ENCODE measurements at regions not wholly inside any gene's neighbourhood (a gene's known extent, or its start where the extent isn't known, plus 50 kb on each side); places are given as distances from the start of the nearest gene placed in this dataset.

DNA sequence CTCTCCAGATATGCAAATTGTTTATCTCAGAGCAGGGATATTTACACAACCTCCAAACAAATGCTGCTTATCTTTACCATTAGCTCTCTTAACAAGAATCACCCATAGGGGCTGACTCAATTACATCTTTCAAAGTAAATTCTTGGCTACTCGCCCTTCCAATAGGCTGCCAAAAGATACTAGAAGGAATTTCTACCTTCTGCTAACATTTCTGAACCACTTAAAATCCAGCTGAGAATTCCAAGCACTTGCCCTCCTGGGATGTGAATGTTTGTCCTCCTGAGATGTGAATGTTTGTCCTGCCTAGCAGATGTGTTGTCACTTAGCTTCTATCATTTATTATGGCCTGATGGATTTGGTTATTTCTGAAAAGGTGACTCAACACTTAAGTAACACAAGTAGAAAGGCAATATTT lies 388.0 kb downstream of the GJA1 start:
- no peak for DNase-seq (ENCODE audit: low read depth in 3 of 3)

DNA sequence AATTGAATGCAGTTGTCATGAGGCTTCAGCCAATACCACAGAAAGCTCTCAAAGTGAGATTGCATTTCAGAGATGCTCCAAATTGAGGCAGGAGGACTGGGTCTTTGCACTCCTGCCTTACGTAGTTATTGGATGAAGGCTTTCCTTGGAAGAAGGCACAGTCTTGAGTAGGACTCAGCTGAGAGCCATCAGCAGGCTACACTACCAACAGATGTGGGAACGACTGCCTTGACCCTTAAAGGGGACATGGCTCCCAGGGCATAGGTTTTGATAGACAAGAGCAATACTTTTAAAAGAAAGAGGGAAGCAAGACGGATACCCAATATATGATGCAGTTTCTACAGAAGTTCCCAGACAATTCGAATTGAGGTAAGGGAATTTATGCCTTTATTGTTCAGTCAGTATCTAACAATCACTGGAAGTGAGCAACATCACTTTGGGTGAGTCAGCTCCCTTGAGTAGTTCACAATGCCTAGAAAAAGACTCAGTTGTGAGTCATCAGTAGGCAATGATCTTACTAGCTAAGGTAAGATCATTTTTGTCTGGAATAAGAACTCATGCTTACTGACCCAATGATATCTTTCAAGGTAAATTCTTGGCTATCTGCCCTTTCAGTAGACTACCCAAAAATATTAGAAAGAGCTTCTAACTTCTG lies 390.8 kb downstream of the GJA1 start:
- DNase-seq (ENCODE audit: low read depth in 3 of 3): no peak

DNA sequence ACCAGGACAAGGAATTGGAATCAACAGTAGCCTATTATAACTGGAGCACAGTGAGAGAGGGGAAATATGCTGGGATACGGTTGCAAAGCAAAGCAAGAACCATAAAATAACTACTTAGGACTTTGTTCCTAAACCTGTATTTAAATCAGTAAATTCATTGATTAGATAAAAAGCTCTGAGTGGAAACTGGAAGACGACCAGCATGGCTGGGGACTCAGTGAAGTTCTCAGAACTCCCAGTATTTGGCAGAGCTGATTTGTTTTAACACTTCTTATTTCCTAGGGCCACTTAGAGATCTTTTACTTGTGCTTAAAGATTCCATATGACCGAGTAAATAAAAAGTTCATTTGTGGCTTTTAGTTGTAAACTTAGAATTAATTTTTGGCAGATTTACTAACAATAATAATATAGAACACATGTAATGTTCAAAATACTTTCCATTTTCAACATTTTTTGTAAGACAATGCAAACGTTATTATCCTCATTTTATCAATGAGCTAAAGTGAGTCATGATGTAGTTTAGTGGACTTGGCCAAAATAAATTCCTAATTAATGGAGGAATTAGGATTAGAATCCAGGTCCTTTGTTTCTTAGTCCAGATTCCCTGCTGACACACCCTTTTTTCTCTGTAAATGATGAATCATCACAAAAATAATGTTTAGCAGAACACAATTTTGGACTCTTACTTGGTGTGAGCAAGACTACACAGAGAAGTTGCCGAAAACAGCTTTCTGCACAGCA lies 392.9 kb downstream of the GJA1 start:
- no peak for DNase-seq (ENCODE audit: low read depth in 3 of 3)

DNA sequence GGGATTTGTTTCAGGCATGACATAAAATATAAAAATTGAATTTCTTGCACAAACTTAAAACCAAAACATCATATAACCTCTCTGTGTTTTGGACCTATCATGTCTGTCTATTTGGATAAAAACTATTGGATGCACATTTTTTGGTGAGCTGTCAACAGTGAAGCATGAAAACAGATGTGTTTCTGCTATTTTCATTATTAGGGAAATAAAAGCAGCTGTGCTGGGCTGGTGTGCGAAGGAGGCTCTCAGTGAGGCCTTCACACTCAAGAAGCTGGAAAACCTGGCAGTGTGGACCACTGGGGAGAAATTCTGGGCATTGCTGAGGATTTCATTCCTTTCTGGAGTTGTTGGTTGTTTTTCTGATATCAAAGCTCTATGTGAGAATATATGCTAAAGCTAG lies 395.3 kb downstream of the GJA1 start:
- no peak for DNase-seq (ENCODE audit: low read depth in 3 of 3)

DNA sequence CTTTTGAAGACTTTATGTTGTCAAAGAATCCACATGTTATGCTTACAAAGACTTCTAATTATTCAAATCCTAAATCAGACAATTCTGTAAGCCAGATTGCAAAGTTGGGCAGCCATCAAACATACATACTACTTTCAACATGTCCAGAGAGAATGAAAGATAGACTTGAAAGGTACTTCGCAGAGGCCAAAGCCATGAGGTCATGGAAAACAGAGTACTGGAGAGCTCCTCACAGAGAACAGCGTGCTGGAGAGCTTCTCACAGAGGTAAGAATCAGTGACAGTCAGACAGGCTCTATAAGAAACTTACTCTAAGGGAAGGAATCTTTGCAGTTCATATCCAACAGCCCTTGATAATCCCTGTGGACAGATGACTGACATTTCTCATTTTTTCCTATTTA lies 400.2 kb downstream of the GJA1 start:
- DNase-seq (ENCODE audit: low read depth in 3 of 3): no peak

DNA sequence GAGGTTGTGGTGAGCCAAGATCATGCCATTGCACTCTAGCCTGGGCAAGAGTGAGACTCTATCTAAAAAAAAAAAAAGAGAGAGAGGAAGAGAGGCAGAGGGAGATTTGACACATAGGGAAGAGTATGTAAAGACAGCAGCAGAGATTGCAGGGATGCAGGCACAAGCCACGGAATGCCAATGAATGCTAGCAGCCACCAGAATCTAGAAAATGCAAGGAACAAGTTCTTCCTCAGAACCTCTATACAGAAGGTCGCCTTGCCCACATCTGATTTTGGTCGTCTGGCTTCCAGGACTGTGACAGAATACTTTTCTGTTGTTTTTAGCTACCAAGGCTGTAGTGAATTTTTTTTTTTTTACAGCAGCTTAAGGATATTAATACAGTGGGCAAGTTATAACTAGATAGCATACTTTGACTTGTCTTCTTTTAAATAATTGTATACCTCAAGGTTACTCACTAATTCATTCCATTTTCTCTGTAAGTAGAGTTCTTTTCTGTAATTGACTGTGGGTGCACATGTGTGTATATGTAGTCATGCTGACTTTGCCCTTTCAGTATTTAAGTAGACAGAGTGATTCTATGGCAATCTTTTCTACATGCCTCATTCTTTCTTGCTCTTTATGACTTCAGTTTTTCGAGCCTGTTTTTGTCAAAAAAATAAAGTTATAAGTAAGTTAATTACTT lies 402.2 kb downstream of the GJA1 start:
- no peak for DNase-seq (ENCODE audit: low read depth in 3 of 3)

DNA sequence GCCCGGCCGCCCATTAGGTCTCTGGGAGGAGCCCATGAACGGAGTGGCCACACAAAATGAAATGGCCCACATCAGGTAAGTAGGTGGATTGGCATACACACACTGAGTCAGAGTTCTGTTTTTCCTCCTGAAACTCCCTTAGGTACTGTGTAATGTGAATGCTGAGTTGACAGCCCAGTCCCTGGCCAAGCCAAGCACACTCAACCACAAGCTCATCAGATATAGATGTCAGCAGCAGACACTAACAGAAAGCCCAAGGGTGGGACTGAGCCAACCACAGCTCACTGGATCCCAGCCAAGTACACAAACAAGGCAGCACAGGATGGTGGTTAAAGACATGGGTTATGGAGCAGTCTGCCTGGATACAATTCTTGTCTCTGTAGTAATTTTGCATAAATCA lies 403.4 kb downstream of the GJA1 start:
- no peak for DNase-seq (ENCODE audit: low read depth in 3 of 3)

DNA sequence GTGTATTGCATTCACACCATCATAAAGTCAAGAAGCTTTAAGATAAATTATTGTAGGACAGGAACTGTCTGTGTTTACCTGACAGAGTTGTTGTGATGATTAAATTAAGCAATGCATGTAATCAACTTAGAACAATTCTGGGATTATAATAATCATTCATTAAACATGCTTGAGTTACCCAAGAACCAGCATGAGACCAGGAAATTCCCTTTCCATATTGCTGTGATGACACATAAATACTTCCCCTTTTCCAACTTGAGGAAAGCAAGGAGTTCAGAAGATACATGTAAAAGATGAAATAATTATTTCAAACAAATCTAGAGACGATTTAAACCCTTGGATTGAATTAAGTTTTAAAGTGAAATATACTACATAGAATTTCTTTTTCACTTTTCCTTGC lies 404.4 kb downstream of the GJA1 start:
- DNase-seq (ENCODE audit: low read depth in 3 of 3): no peak

DNA sequence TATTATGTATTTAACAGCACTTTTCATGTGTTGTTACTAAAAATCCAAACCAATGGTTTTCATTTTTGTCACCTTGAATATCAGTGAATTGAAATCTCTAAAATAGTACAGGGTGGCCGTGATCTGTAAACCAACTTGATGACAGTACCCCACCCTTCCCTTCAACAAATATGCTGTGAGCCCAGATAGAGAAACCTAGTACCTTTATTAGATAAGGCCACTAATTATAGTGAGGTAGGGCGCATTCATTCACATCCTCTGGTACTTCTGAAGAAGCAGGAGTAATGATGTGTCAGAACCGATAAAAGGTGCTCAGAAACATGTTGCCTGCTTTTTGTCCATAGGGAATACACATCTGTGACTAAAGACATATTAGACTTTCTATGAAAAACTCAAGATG lies 409.5 kb downstream of the GJA1 start:
- no peak for DNase-seq (ENCODE audit: low read depth in 3 of 3)

DNA sequence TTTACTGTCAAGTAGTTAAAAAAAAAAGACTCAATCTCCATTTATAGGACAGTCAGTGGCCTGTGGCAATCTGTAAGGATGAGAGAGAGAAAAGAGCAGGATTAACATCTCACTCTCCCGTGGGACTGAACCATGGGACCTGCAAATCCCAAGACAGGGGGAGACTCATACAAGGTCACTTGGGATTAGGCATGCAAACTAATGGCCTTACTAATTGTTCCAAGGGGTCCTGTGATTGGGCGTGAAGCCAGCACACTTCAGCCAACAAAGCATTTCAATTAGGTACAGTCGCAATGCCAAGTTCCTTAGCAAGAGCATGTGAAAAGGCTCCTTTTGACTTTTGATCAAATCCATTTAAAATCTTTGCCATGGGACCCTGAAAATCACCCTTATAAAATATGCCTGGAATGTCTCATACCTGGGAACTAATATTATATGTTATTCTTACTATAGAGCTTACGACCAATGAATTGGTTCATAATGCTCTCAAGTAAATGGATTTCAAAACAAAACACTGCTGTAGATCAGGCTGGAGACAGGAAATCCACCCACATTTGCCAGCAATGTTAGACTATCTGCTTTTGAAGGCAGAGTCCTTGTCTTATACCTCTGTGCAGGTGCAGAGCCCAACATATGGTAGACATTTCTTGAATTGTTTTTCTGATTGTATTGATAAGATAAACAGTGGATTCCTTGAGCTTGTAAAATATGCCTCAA lies 412.5 kb downstream of the GJA1 start:
- no peak for DNase-seq (ENCODE audit: low read depth in 3 of 3)

DNA sequence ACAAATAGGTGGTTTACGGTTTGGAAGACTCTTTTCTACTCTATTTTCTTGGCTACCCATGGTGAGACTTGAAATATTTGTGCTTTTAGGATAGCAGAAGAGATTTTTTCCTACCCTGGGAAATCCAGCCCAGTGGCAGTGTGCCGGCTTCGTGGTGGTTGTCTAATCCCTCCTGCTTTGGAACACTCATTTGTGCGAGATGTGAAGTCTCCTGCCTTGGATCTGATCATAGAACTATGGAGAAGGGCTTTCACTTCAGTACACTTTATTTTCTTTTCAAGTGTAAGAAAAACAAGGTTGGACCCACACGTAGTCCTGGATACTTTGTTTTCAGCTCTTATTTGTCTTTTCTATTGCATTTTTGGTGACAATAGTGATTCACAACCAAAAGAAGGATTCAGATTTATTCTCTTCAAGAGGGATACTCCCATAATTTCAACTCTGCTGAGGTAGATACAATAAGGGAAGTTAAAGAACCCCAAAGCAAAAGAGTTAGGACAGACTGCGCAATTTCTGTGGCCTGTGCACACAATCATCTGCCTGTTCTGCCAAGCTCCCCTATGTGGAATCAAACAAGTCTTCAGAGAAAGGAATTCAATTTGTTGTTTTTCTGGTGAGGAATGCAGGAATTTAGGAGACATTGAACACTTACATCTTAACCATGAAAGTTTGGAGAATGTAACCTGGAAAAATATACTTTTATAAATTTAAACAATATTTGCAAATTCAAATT lies 413.2 kb downstream of the GJA1 start:
- no peak for DNase-seq (ENCODE audit: low read depth in 3 of 3)

DNA sequence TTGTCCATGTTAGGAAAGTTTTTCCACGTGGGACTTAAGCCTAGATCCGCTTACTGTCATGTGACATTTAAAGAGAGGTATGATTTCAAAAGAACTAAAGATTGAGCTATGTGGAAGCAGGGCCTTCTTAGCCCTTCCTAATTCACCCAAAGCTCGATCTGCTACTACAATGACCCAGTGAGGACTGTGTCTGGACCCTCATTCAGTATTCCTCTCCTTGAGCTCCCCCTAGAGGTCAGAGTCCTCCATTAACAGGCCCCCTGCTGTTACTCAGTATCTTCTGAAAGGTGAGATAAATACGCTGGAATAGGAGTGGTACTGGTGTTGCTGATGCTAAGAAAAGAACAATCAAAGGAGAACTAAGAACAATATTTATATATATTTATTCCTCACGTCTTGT lies 414.0 kb downstream of the GJA1 start:
- peak in 2 of 3 donors; percentile 5 to 7 for DNase-seq (ENCODE audit: low read depth in 3 of 3)

DNA sequence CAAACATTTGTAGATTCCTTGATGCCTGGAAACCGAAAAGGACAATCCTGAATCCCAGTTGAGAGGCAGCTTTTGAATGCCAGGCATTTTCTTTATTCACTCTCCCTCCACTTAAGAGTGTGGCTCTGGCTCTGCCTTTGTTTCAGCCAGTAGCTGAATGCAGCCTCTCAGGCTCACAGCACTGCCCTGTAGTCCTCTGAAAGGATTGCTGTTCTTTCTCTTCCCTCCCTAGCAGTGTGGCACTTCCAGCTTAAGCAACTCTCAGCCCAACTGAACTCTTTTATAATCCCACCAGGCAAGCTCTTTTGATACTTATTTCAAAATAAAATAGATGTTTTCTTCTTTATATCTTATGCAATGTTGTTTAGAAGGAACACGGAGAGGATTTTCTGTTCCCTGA lies 415.6 kb downstream of the GJA1 start:
- DNase-seq (ENCODE audit: low read depth in 3 of 3): no peak

DNA sequence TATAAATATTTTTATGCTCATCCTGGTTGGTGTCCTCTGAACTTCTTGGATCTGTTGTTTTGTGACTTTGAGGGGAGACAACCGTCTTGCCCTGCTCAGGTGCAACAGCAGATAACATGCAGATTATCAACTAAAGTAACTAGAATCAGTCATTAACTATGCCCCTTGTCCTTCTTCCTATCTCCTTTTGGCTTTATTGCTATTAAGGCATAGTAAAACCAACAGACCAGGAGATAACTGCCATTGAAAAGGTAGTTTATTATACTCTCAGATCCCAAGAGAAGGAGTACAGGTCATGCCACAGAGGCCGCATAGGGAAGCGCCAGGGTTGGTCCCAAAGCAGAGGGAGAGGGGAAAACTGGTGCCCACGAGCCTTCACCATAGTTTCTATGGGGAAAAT lies 418.2 kb downstream of the GJA1 start:
- DNase-seq (ENCODE audit: low read depth in 3 of 3): no peak

DNA sequence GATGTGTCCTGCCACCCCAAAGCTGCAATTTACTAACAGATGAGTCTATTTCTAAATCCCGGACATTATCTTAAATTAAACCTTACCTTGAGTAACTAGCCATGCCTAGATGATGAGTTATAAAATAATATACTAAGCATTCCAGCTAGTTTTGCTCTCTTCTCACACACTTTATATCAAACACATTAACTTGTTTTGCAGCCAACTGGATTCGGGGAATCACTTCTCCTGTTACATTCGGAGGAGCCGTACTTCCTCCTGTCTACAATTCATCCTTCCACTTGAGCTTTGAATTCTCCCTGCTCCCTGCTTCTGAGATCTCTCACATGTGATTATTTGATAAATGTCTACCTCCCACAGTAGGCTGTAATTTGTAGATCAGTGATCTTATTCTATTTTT lies 420.1 kb downstream of the GJA1 start:
- DNase-seq (ENCODE audit: low read depth in 3 of 3): no peak

DNA sequence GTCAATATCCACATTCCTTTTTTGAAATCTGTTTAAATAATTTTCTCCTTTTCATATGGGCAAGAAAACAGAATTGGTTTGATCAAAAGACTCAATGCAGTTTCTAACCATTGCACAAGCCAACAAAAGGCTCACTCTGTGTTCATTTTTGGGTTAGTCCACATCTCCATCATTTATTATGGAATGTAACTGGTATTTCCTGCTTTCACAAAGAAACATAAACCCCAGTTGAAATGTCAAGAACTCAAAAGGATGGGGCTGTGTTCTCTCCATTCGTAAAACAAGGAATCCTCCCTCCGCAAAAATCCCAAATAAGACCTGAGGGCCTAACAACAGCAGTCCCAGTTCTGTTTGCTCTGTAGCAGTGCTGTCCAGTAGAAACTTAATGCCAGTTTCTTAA lies 420.9 kb downstream of the GJA1 start:
- DNase-seq (ENCODE audit: low read depth in 3 of 3): no peak

DNA sequence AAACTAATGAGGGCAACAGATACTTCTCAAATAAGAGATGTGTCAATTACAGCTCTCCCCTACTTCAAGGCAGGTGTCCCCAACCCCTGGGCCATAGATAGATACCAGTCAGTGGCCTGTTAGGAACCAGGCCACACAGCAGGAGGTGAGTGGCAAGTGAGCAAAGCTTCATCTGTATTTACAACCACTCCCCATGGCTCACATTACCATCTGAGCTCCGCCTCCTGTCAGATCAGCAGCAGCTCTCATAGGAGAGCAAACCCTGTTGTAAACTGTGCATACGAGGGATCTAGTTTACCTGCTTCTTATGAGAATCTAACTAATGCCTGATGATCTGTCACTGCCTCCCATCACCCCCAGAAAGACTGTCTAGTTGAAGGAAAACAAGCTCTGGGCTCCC lies 422.1 kb downstream of the GJA1 start:
- no peak for DNase-seq (ENCODE audit: low read depth in 3 of 3)

DNA sequence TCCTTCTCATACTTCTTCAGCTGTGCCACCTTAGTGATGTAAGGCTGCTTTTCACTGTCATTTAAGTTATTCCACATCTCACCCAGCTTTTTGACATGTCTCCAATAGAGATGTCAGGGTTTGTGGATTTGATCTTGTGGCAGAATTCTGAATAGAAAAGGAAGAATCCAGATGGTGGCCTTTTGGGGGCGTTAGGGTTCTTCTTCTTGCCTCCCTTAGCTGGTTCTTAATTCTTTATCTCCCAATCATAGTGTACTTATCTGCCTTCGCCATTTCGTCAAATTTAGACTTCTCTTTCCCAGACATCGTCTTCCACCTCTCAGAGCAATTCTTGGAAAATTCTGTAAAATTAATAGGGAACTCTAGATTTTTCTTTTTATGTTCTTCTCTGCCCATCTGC lies 422.9 kb downstream of the GJA1 start:
- DNase-seq (ENCODE audit: low read depth in 3 of 3): no peak

DNA sequence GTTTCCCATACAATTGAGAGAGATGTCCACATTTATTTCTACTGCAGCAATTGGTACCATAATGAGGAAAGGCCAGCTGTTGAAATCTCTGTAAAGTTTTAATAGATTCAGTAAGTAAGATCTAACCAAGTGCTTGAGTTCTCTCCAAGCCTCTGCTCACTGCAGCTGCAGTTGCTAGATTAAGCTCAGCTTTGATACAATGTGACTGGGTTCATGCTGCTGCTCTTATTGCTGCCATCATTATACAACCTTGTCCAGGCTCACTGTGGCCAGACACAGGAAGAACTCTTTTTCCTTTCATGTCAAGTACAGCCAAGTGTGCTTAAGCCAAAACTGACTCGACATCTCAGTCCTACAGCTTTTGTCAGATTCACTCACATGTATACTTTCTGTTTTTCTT lies 423.5 kb downstream of the GJA1 start:
- DNase-seq (ENCODE audit: low read depth in 3 of 3): no peak

DNA sequence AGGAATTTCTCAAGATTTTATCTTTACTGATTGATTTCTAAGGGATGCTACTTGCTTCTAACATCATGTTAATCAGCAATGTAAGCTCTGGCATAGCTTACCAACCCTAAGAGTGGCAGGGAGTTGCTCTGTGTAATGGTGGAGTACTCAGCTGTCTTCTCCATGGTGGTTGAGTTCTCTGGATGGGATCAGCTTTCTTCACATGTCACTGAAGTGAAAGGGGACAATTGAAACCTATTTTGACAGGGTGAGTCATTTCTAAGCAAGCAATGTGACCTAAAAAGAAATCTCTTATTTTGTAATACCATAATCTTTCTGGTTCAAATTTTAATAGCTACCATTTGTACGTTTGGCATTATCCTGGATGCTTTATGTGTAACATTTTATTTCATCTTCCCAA lies 430.4 kb downstream of the GJA1 start:
- DNase-seq (ENCODE audit: low read depth in 3 of 3): no peak

DNA sequence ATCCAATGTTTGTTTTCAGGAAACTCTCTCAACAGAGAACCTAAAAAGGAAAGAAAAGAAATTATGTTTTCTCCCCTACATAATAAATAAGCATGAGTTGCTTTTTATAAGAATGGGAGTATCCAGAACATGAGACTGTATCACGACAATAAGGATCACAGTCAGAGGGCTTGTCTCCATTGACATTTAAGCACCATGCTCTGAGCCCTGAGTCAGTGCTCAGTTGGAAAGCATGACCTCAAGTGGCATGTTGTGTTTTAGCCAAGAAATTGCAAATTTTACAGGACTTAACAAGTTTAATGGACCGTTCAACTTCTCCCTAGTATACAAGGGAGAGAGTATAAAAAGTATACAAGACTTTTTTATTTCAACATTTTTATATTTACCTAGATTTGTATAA lies 431.6 kb downstream of the GJA1 start:
- no peak for DNase-seq (ENCODE audit: low read depth in 3 of 3)

DNA sequence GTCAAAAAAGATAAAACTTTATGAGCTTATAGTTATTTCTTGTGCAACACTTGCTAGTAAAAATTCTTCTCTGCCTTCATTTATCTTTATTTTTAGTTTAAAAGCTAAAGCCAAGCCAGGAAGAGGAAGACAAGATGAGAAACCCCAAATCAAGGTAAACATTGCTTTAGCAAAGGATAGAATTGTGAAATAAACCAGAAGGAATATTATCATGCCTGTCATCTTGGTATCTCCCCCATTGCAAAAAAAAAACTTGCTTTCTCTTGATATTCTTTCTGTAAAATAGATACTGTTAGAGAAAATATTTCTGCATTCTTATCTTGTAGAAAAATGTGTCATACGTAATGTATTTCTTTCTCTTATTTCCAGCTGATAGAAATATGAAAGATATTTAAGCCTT lies 432.8 kb downstream of the GJA1 start:
- DNase-seq (ENCODE audit: low read depth in 3 of 3): no peak

Data from stimulated activated CD4-positive, alpha-beta T cell treated with anti-CD3 and anti-CD28 coated beads, TNF-alpha, amount 100 ng/mL, for 48 hours (primary cell).